ENCODE measurements at regions not wholly inside any gene's neighbourhood (a gene's known extent, or its start where the extent isn't known, plus 50 kb on each side); places are given as distances from the start of the nearest gene placed in this dataset.

GRCh38 chr1:80248886-80249285 lies 1242.4 kb upstream of the ADGRL4 start:
- H3K9me3 ChIP-seq (replicated peaks; ENCODE audit: insufficient read depth, low read length): no peaks in the 10 kb centered on the region
- no peak for DNase-seq
- no peaks in the 10 kb centered on the region for H3K9me2 ChIP-seq (replicated peaks; ENCODE audit: insufficient read depth, low read length)
- H2AFZ ChIP-seq (ENCODE audit: low read length): no peak overlapping the region
- no peaks in the 10 kb centered on the region for H3K27me3 ChIP-seq (replicated peaks; ENCODE audit: insufficient read depth, low read length)
- H3K4me2 ChIP-seq (ENCODE audit: low read depth, low read length): no peak overlapping the region
- no peak overlapping the region for H3K27ac ChIP-seq (ENCODE audit: low read length)
- H3K4me1 ChIP-seq (ENCODE audit: low read length): no peaks in the 10 kb centered on the region
- TF ChIP-seq EZH2phosphoT487 (IDR thresholded peaks at IDR 0.05; ENCODE audit: low read length) (no peak), CTCF (IDR thresholded peaks at IDR 0.05; ENCODE audit: low read length) (no peak), EZH2 (optimal IDR thresholded peaks at IDR 0.05; ENCODE audit: low read depth, low read length) (no peak)
- H3K36me3 ChIP-seq (replicated peaks; ENCODE audit: insufficient read depth, low read length): no peaks in the 10 kb centered on the region
- H3K9ac ChIP-seq (ENCODE audit: low read length): no peak overlapping the region
- H3K4me3 ChIP-seq (ENCODE audit: low read length): no peak overlapping the region
- no peaks in the 10 kb centered on the region for H3F3A ChIP-seq (ENCODE audit: insufficient read depth, low read length)
- H3K79me2 ChIP-seq (ENCODE audit: low read length): no peaks in the 10 kb centered on the region
- H4K20me1 ChIP-seq (ENCODE audit: insufficient read depth, low read length): no peaks in the 10 kb centered on the region

- H3K9me2 ChIP-seq (replicated peaks; ENCODE audit: insufficient read depth, low read length): no peaks in the 10 kb centered on the region
- TF ChIP-seq EZH2 (optimal IDR thresholded peaks at IDR 0.05; ENCODE audit: low read depth, low read length): no peak
- no peak for TF ChIP-seq CTCF (IDR thresholded peaks at IDR 0.05; ENCODE audit: low read length)
- TF ChIP-seq EZH2phosphoT487 (IDR thresholded peaks at IDR 0.05; ENCODE audit: low read length): no peak
- no peaks in the 10 kb centered on the region for H3K27me3 ChIP-seq (replicated peaks; ENCODE audit: insufficient read depth, low read length)
- H3K79me2 ChIP-seq (ENCODE audit: low read length): no peaks in the 10 kb centered on the region
- no peak overlapping the region for H3K4me2 ChIP-seq (ENCODE audit: low read depth, low read length)
- no peaks in the 10 kb centered on the region for H3K36me3 ChIP-seq (replicated peaks; ENCODE audit: insufficient read depth, low read length)
- H3F3A ChIP-seq (ENCODE audit: insufficient read depth, low read length): no peaks in the 10 kb centered on the region
- no peak overlapping the region for H3K27ac ChIP-seq (ENCODE audit: low read length)
- H3K4me3 ChIP-seq (ENCODE audit: low read length): no peak overlapping the region
- no peak overlapping the region for H2AFZ ChIP-seq (ENCODE audit: low read length)
- no peaks in the 10 kb centered on the region for H3K9me3 ChIP-seq (replicated peaks; ENCODE audit: insufficient read depth, low read length)
- no peaks in the 10 kb centered on the region for H3K4me1 ChIP-seq (ENCODE audit: low read length)
- no peak for DNase-seq
- no peak overlapping the region for H3K9ac ChIP-seq (ENCODE audit: low read length)
- H4K20me1 ChIP-seq (ENCODE audit: insufficient read depth, low read length): no peaks in the 10 kb centered on the region
Measured at GRCh38 chr1:80245813-80246212, 1239.3 kb upstream of the ADGRL4 start.

- no peak for TF ChIP-seq CTCF (IDR thresholded peaks at IDR 0.05; ENCODE audit: low read length)
- no peak for TF ChIP-seq EZH2 (optimal IDR thresholded peaks at IDR 0.05; ENCODE audit: low read depth, low read length)
- TF ChIP-seq EZH2phosphoT487 (IDR thresholded peaks at IDR 0.05; ENCODE audit: low read length): no peak
- H3F3A ChIP-seq (ENCODE audit: insufficient read depth, low read length): no peaks in the 10 kb centered on the region
Measured at GRCh38 chr1:80244372-80244771, 1237.8 kb upstream of the ADGRL4 start.

More at GRCh38 chr1:80244372-80244771, 1237.8 kb upstream of the ADGRL4 start:
- Histone ChIP-seq H4K20me1 (ENCODE audit: insufficient read depth, low read length) (no peaks in the 10 kb centered on the region), H3K79me2 (ENCODE audit: low read length) (no peaks in the 10 kb centered on the region), H3K4me3 (ENCODE audit: low read length) (no peak overlapping the region), H3K4me2 (ENCODE audit: low read depth, low read length) (no peak overlapping the region), H2AFZ (ENCODE audit: low read length) (no peak overlapping the region), H3K9me3 (replicated peaks; ENCODE audit: insufficient read depth, low read length) (no peaks in the 10 kb centered on the region), H3K27ac (ENCODE audit: low read length) (no peak overlapping the region), H3K4me1 (ENCODE audit: low read length) (no peaks in the 10 kb centered on the region), H3K36me3 (replicated peaks; ENCODE audit: insufficient read depth, low read length) (no peaks in the 10 kb centered on the region), H3K9ac (ENCODE audit: low read length) (no peak overlapping the region), H3K27me3 (replicated peaks; ENCODE audit: insufficient read depth, low read length) (no peaks in the 10 kb centered on the region), H3K9me2 (replicated peaks; ENCODE audit: insufficient read depth, low read length) (no peaks in the 10 kb centered on the region)
- no peak for DNase-seq

Measured in MM.1S (cell line).